H9 (cell line): ENCODE measurements at regions not wholly inside any gene's neighbourhood (a gene's known extent, or its start where the extent isn't known, plus 50 kb on each side); places are given as distances from the start of the nearest gene placed in this dataset.

Experiments
- DNase-seq: peaks from one replicate; pipeline ENCODE4 v3.0.0-alpha.2; 2017
- H2AFZ ChIP-seq: one replicate; pipeline ENCODE4 v1.6.1; 2013; ENCODE audit warnings: mild to moderate bottlenecking, low read length, control low read depth, moderate library complexity
- H2AK5ac ChIP-seq: 2 replicates; pipeline ENCODE4 v1.6.1; 2013; ENCODE audit warnings: low read length, control low read depth, mixed read lengths; ENCODE audit not compliant: insufficient read length
- H2BK120ac ChIP-seq: one replicate; pipeline ENCODE4 v1.6.1; 2013; ENCODE audit warnings: low read depth, mild to moderate bottlenecking, low read length, control low read depth, inconsistent platforms; ENCODE audit not compliant: poor library complexity, severe bottlenecking
- H2BK12ac ChIP-seq: 2 replicates; pipeline ENCODE4 v1.6.1; 2013; ENCODE audit warnings: low read length, control low read depth, mixed read lengths, low read depth; ENCODE audit not compliant: insufficient read length
- H2BK15ac ChIP-seq: 2 replicates; pipeline ENCODE4 v1.6.1; 2013; ENCODE audit warnings: low read depth, low read length, control low read depth
- H2BK20ac ChIP-seq: one replicate; pipeline ENCODE4 v1.6.1; 2013; ENCODE audit warnings: low read depth, mild to moderate bottlenecking, low read length, control low read depth, inconsistent platforms; ENCODE audit not compliant: poor library complexity, severe bottlenecking
- H2BK5ac ChIP-seq: 2 replicates; pipeline ENCODE4 v1.6.1; 2013; ENCODE audit warnings: low read length, control low read depth, mixed read lengths; ENCODE audit not compliant: insufficient read length
- H3K14ac ChIP-seq: 2 replicates; pipeline ENCODE4 v1.6.1; 2013; ENCODE audit warnings: low read length, control low read depth; ENCODE audit not compliant: insufficient read depth
- H3K18ac ChIP-seq: 2 replicates; pipeline ENCODE4 v1.6.1; 2013; ENCODE audit warnings: low read depth, mild to moderate bottlenecking, mixed read lengths, low read length, control low read depth; ENCODE audit not compliant: insufficient read length
- H3K23ac ChIP-seq: 2 replicates; pipeline ENCODE4 v1.6.1; 2013; ENCODE audit warnings: low read length, control low read depth, mixed read lengths, low read depth; ENCODE audit not compliant: insufficient read length
- H3K23me2 ChIP-seq: 2 replicates; pipeline ENCODE4 v1.6.1; 2013; ENCODE audit warnings: low read depth, mild to moderate bottlenecking, mixed read lengths, low read length, control low read depth; ENCODE audit not compliant: insufficient read length, poor library complexity, severe bottlenecking
- H3K27ac ChIP-seq: 2 replicates; pipeline ENCODE4 v1.5.1; 2013; ENCODE audit warnings: low read length, control low read depth, mixed read lengths, low read depth; ENCODE audit not compliant: insufficient read length
- H3K27me3 ChIP-seq: 2 replicates; pipeline ENCODE4 v1.6.1; 2013; ENCODE audit warnings: low read length, control low read depth, inconsistent platforms; ENCODE audit not compliant: insufficient read depth
- H3K4ac ChIP-seq: 2 replicates; pipeline ENCODE4 v1.6.1; 2013; ENCODE audit warnings: low read depth, mild to moderate bottlenecking, control low read depth, inconsistent platforms, low read length, moderate library complexity
- H3K4me1 ChIP-seq: 2 replicates; pipeline ENCODE4 v1.6.1; 2013; ENCODE audit warnings: low read length, control low read depth, inconsistent platforms; ENCODE audit not compliant: insufficient read depth
- H3K4me2 ChIP-seq: 2 replicates; pipeline ENCODE4 v1.6.1; 2013; ENCODE audit warnings: low read length, control low read depth, mixed read lengths; ENCODE audit not compliant: insufficient read length, insufficient read depth
- H3K56ac ChIP-seq: 2 replicates; pipeline ENCODE4 v1.6.1; 2013; ENCODE audit warnings: low read depth, mild to moderate bottlenecking, mixed read lengths, low read length, control low read depth; ENCODE audit not compliant: insufficient read length
- H3K79me1 ChIP-seq: 2 replicates; pipeline ENCODE4 v1.6.1; 2013; ENCODE audit warnings: low read depth, mild to moderate bottlenecking, moderate library complexity, low read length, control low read depth, inconsistent platforms; ENCODE audit not compliant: insufficient read depth, poor library complexity, severe bottlenecking
- H3K79me2 ChIP-seq: 2 replicates; pipeline ENCODE4 v1.6.1; 2013; ENCODE audit warnings: low read length, control low read depth, inconsistent platforms; ENCODE audit not compliant: insufficient read depth
- H3K9ac ChIP-seq: 2 replicates; pipeline ENCODE4 v1.6.1; 2013; ENCODE audit warnings: low read length, control low read depth, mixed read lengths; ENCODE audit not compliant: insufficient read length; ENCODE audit errors: extremely low read depth
- H3K9me3 ChIP-seq: one replicate; pipeline ENCODE4 v1.6.1; 2013; ENCODE audit warnings: low read depth, low read length, inconsistent platforms; ENCODE audit not compliant: control insufficient read depth
- H3T11ph ChIP-seq: one replicate; pipeline ENCODE4 v1.6.1; 2013; ENCODE audit warnings: mild to moderate bottlenecking, low read length, control low read depth, inconsistent platforms
- H4K20me1 ChIP-seq: one replicate; pipeline ENCODE4 v1.6.1; 2013; ENCODE audit not compliant: control insufficient read depth, insufficient read length, insufficient read depth
- H4K5ac ChIP-seq: 2 replicates; pipeline ENCODE4 v1.6.1; 2013; ENCODE audit warnings: low read depth, mild to moderate bottlenecking, mixed read lengths, low read length, control low read depth; ENCODE audit not compliant: insufficient read length
- H4K8ac ChIP-seq: replicated peaks from 2 replicates; pipeline ENCODE4 v1.6.1; 2013; ENCODE audit warnings: low read length, control low read depth, mixed read lengths, low read depth; ENCODE audit not compliant: insufficient read length
- H4K91ac ChIP-seq: 2 replicates; pipeline ENCODE4 v1.6.1; 2013; ENCODE audit warnings: low read depth, mild to moderate bottlenecking, moderate library complexity, mixed read lengths, low read length, control low read depth; ENCODE audit not compliant: insufficient read length
- H3K27ac Mint-ChIP-seq, 3 experiments: 2 replicates in 2 of 3; 3 replicates in 1 of 3; pipeline ENCODE4 v1.8.0; 2020 to 2021; ENCODE audit warnings: mixed read lengths in 3 of 3, mild to moderate bottlenecking in 1 of 3, moderate library complexity in 1 of 3
- H3K27me3 Mint-ChIP-seq: 2 replicates; pipeline ENCODE4 v1.8.0; 2021; ENCODE audit warnings: low read depth, mild to moderate bottlenecking, moderate library complexity, mixed read lengths
- H3K36me3 Mint-ChIP-seq, 3 experiments: 2 replicates in 2 of 3; 3 replicates in 1 of 3; pipeline ENCODE4 v1.8.0; 2020 to 2021; ENCODE audit warnings: low read depth in 3 of 3, mixed read lengths in 3 of 3; ENCODE audit not compliant: insufficient read depth in 1 of 3
- H3K4me1 Mint-ChIP-seq, 2 experiments: 2 replicates each; pipeline ENCODE4 v1.8.0; 2020; ENCODE audit warnings: mixed read lengths in 2 of 2
- H3K4me3 Mint-ChIP-seq, 2 experiments: 2 replicates in 1 of 2; 3 replicates in 1 of 2; pipeline ENCODE4 v1.8.0; 2020 to 2021; ENCODE audit warnings: mild to moderate bottlenecking in 2 of 2, mixed read lengths in 2 of 2, moderate library complexity in 1 of 2
- H3K9me3 Mint-ChIP-seq, 2 experiments: 2 replicates in 1 of 2; 3 replicates in 1 of 2; pipeline ENCODE4 v1.8.0; 2020; ENCODE audit warnings: mild to moderate bottlenecking in 2 of 2, mixed read lengths in 2 of 2, moderate library complexity in 1 of 2
- CTCF ChIP-seq: fragments of 200-600 bp; sonication (generic); conservative IDR thresholded peaks from 3 replicates; pipeline ENCODE4 v1.8.0; 2021; ENCODE audit warnings: antibody characterized with exemption, mild to moderate bottlenecking
- WGBS: extraction: QIAGEN DNeasy Blood & Tissue Kit; methylation state at CpG from one replicate; pipeline ENCODE4 v1.1.7; 2013; ENCODE audit warnings: missing lambda C conversion rate, low lambda C conversion rate, mixed read lengths; ENCODE audit not compliant: insufficient read length; ENCODE audit errors: extremely low coverage; 5-methylcytosine and 5-hydroxymethylcytosine counted together

- Histone ChIP-seq H3K27me3 (no peaks in the 10 kb centered on the region), H3K23me2 (no peaks in the 10 kb centered on the region), H4K20me1 (no peaks in the 10 kb centered on the region), H2AK5ac (no peak overlapping the region), H3K18ac (no peak overlapping the region), H3K4me2 (no peak overlapping the region), H2BK15ac (no peak overlapping the region), H3K27ac (no peak overlapping the region), H2BK120ac (no peak overlapping the region), H3K79me1 (no peaks in the 10 kb centered on the region), H2BK20ac (no peak overlapping the region), H3K23ac (no peak overlapping the region), H2AFZ (no peak overlapping the region), H3K9me3 (no peaks in the 10 kb centered on the region), H4K91ac (no peak overlapping the region), H2BK5ac (no peak overlapping the region), H3K79me2 (no peaks in the 10 kb centered on the region), H4K5ac (no peak overlapping the region), H3T11ph (no peak overlapping the region), H2BK12ac (no peak overlapping the region), H3K4me1 (no peaks in the 10 kb centered on the region), H3K14ac (no peak overlapping the region), H3K4ac (no peak overlapping the region), H4K8ac (no peak overlapping the region), H3K56ac (no peak overlapping the region), H3K9ac (no peak overlapping the region)
- no peak for DNase-seq
- no peaks in the 10 kb centered on the region for H3K27me3 Mint-ChIP-seq
- no CpG with 5 or more reads among the region's 5 CpGs for WGBS
- H3K9me3 Mint-ChIP-seq, result no peaks in the 10 kb centered on the region; a peak in 1 of 5 replicates
- H3K4me3 Mint-ChIP-seq, result no peak overlapping the region
- TF ChIP-seq CTCF, result no peak
- no peaks in the 10 kb centered on the region for H3K36me3 Mint-ChIP-seq
- H3K4me1 Mint-ChIP-seq, result no peaks in the 10 kb centered on the region
- no peak overlapping the region for H3K27ac Mint-ChIP-seq
These were observed 212.9 kb downstream of the MAT2B start for GRCh38 chr5:163718272-163718671.
